ENCODE measurements at regions not wholly inside any gene's neighbourhood (a gene's known extent, or its start where the extent isn't known, plus 50 kb on each side); places are given as distances from the start of the nearest gene placed in this dataset.

GRCh38 chr16:25568991-25569390, 122.8 kb upstream of the HS3ST4 start:
- POLR2A ChIA-PET: no interaction called here
- no peak for ATAC-seq
- RAD21 ChIA-PET (ENCODE audit: unreplicated experiment): no interaction called here
- WGBS (ENCODE audit: insufficient coverage, insufficient replicate concordance, low lambda C conversion rate, missing lambda C conversion rate): 6% methylated on average over 2 of the region's 2 CpGs
- SMC1A ChIA-PET (ENCODE audit: uncharacterized antibody, unreplicated experiment): no interaction called here
- no peaks in the 10 kb centered on the region for H3K4me1 ChIP-seq (ENCODE audit: control insufficient read depth, insufficient read depth, low read length)
- no peak for DNase-seq (ENCODE audit: low read depth, low spot score)
- FAIRE-seq: no peak
- BruUV-seq (replicated peaks): no TSS peak
- in situ Hi-C loops (cut with MboI): no loop called here
- H3K9ac ChIP-seq (ENCODE audit: control insufficient read depth, insufficient read depth, low read length): no peak overlapping the region
- TF ChIP-seq FOXM1 (IDR thresholded peaks at IDR 0.05; ENCODE audit: low read depth, low read length): no peak
- TF ChIP-seq ZNF384 (IDR thresholded peaks at IDR 0.05; ENCODE audit: borderline replicate concordance, low read depth, low read length): no peak
- TF ChIP-seq, protein P1, sequence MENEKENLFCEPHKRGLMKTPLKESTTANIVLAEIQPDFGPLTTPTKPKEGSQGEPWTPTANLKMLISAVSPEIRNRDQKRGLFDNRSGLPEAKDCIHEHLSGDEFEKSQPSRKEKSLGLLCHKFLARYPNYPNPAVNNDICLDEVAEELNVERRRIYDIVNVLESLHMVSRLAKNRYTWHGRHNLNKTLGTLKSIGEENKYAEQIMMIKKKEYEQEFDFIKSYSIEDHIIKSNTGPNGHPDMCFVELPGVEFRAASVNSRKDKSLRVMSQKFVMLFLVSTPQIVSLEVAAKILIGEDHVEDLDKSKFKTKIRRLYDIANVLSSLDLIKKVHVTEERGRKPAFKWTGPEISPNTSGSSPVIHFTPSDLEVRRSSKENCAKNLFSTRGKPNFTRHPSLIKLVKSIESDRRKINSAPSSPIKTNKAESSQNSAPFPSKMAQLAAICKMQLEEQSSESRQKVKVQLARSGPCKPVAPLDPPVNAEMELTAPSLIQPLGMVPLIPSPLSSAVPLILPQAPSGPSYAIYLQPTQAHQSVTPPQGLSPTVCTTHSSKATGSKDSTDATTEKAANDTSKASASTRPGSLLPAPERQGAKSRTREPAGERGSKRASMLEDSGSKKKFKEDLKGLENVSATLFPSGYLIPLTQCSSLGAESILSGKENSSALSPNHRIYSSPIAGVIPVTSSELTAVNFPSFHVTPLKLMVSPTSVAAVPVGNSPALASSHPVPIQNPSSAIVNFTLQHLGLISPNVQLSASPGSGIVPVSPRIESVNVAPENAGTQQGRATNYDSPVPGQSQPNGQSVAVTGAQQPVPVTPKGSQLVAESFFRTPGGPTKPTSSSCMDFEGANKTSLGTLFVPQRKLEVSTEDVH (IDR thresholded peaks at IDR 0.05; ENCODE audit: low read depth, partially characterized antibody): no peak
- no peak for TF ChIP-seq MTA2 (IDR thresholded peaks at IDR 0.05; ENCODE audit: low read depth)
- no peak for TF ChIP-seq MYC (IDR thresholded peaks at IDR 0.05; ENCODE audit: insufficient read depth, insufficient read length, insufficient replicate concordance, low read length, severe bottlenecking)
- TF ChIP-seq, protein P2, sequence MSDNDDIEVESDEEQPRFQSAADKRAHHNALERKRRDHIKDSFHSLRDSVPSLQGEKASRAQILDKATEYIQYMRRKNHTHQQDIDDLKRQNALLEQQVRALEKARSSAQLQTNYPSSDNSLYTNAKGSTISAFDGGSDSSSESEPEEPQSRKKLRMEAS (IDR thresholded peaks at IDR 0.05; ENCODE audit: low read depth, low read length): no peak
- intact Hi-C loops (cut with micrococcal nuclease; ENCODE audit: unreplicated experiment): no loop called here
- H3K27me3 ChIP-seq (replicated peaks in 1 of 2; ENCODE audit: control insufficient read depth in 2 of 2, insufficient read depth in 2 of 2, low read length in 1 of 2): no peaks in the 10 kb centered on the region
- no peak overlapping the region for H2AFZ ChIP-seq (ENCODE audit: control insufficient read depth, low read depth, low read length)
- H3K79me2 ChIP-seq (ENCODE audit: control insufficient read depth, insufficient read depth, low read length): no peaks in the 10 kb centered on the region
- H3K4me2 ChIP-seq (ENCODE audit: control insufficient read depth, insufficient read depth): no peak overlapping the region
- no peak overlapping the region for H3K27ac ChIP-seq (ENCODE audit: control insufficient read depth, insufficient read depth)
- H4K20me1 ChIP-seq (ENCODE audit: control insufficient read depth, insufficient read depth): no peaks in the 10 kb centered on the region
- H3K4me3 ChIP-seq: no peak overlapping the region
- no peaks in the 10 kb centered on the region for H3K36me3 ChIP-seq (ENCODE audit: control insufficient read depth in 2 of 2, insufficient read depth in 2 of 2, low read length in 1 of 2)
- H3K9me3 ChIP-seq (replicated peaks; ENCODE audit: control insufficient read depth, insufficient read depth, low read length): no peaks in the 10 kb centered on the region; the same call in 2 of the 3 replicates
- CTCF ChIA-PET: no interaction called here

Data from GM12878 (cell line).